VCaP (cell line): ENCODE measurements at regions not wholly inside any gene's neighbourhood (a gene's known extent, or its start where the extent isn't known, plus 50 kb on each side); places are given as distances from the start of the nearest gene placed in this dataset.
"Not testable (repeated sequence)": the region's sequence is repeated elsewhere in the genome, so short reads cannot be mapped to it uniquely, and the experiment has no call there.

Source experiments
- H3K27ac ChIP-seq: fragments of 450-650 bp; 2 replicates; pipeline ENCODE4 v1.5.1; 2017
- TF ChIP-seq, protein P1 (sequence below): fragments of 450-650 bp; conservative IDR thresholded peaks from 2 replicates; pipeline ENCODE4 v1.5.1; 2017; ENCODE audit warnings: mild to moderate bottlenecking, moderate library complexity

DNA sequence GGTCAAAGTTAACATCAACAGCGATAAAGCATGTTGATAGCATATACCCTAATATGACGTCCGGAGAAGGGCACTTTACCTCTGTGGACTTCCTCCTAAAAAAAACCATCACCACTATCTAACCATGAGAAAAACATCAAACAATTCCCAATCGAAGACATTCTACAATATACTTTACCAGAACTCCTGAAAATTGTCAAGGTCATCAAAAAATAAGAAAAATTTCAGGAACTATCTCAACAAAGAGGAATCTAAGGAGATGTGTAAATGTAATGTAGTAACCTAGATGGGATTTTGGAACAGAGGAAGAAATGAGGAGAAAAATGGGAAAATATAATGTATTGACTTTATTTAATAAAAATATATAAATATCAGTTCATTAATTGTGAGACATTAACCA, 1026.8 kb upstream of the MIR17HG start:
- TF ChIP-seq, protein P1, sequence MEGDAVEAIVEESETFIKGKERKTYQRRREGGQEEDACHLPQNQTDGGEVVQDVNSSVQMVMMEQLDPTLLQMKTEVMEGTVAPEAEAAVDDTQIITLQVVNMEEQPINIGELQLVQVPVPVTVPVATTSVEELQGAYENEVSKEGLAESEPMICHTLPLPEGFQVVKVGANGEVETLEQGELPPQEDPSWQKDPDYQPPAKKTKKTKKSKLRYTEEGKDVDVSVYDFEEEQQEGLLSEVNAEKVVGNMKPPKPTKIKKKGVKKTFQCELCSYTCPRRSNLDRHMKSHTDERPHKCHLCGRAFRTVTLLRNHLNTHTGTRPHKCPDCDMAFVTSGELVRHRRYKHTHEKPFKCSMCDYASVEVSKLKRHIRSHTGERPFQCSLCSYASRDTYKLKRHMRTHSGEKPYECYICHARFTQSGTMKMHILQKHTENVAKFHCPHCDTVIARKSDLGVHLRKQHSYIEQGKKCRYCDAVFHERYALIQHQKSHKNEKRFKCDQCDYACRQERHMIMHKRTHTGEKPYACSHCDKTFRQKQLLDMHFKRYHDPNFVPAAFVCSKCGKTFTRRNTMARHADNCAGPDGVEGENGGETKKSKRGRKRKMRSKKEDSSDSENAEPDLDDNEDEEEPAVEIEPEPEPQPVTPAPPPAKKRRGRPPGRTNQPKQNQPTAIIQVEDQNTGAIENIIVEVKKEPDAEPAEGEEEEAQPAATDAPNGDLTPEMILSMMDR: no peak
- H3K27ac ChIP-seq: no peak overlapping the region

- TF ChIP-seq, protein P1: no peak
- no peak overlapping the region for H3K27ac ChIP-seq
Observed at GRCh38 chr13:90321281-90321931, 1026.1 kb upstream of the MIR17HG start.

DNA sequence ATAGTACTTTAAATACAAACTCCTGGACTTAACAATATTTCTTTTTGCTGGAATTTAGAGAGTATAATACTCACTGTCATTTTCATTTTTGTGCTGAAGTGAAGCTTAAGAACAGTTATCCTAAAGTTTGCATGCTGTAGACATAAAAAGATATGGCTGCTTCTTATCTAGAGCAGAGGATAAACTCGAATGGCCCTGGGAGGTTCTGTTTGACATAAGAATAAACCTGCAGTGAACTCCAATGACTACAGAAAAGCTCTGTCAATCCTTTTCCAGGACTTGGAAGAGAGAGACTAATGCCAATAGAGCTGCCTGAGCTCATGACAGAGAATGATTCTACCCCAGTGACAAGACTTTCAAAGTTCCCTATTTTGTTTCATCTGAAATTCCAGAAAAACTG, 1017.8 kb upstream of the MIR17HG start:
- no peak overlapping the region for H3K27ac ChIP-seq
- TF ChIP-seq, protein P1: no peak

DNA sequence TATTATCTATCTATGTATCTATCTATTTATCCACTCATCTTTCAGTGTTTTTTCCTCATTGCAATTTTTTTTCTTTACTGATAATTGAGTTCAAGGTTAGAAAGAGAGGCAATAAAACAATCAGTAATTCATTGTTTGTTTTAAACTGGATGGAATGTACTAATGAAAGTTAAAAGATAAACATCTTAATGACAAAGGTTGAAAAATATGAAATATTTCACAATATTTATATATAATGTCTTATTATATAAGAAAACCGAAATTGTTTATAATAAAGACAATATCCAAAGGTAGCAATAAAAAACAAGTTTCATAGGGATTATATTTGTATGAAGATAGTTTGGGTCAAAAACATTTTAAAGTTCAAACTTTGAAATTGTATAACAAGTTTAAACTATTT, 1015.5 kb upstream of the MIR17HG start:
- TF ChIP-seq, protein P1: no peak
- peak overlapping the region; percentile 34; the same call in 1 of the 2 replicates for H3K27ac ChIP-seq

DNA sequence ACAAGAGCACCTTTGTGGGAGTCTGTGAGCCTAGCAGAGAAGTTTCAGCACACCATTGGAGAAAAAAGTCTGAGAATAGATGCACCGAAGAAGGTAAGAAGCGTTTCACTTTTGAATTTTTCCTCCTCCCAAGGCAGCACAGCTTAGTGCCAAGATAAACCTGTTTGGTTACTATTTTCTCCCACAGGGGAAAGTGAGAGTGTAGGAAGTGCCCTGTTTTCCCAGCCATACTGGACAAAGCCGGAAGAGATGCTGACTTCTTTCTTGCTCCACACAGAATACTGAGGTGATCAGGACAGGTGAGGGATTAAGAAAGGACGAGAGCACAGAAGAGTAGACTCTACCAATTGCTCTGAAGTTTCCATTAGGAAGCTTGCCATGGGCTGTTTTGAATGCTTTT, 1011.0 kb upstream of the MIR17HG start:
- H3K27ac ChIP-seq: peak overlapping the region; percentile 46
- TF ChIP-seq, protein P1: no peak

- not testable (repeated sequence) for H3K27ac ChIP-seq
Observed at GRCh38 chr13:90341348-90341747, 1006.1 kb upstream of the MIR17HG start.

DNA sequence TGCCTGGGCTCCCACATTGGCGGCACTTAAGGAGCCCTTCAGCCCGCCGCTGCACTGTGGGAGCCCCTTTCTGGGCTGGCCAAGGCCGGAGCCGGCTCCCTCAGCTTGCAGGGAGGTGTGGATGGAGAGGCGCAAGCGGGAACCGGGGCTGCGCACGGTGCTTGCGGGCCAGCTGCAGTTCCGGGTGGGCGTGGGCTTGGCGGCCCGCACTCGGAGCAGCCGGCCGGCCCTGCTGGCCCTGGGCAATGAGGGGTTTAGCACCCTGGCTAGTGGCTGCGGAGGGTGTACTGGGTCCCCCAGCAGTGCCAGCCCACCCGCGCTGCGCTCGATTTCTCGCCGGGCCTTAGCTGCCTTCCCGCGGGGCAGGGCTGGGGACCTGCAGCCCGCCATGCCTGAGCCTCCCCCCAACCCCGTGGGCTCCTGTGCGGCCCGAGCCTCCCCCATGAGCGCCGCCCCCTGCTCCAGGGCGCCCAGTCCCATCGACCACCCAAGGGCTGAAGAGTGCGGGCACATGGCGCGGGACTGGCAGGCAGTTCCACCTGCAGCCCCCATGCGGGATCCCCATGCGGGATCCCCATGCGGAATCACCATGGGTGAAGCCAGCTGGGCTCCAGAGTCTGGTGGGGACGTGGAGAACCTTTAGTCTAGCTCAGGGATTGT, 998.9 kb upstream of the MIR17HG start:
- H3K27ac ChIP-seq: not testable (repeated sequence)

DNA sequence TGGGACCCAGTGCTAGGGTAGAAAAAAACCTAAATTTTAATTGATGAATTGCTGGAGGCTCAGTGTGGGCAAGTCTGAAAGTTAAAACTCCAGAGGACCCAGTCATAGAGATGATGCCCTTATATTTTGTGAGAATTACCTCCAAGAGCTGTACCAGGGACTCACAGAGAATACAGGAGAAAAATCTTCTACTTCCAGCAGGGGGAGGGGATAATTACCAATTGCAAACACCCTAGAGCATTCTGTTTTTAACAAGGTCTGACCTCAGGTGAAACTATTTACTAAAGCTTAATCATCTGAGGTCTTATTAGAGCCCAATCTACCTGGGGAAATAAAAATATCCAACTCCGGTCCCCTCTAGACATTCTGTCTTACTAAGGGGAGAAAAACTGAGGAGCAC, 994.7 kb upstream of the MIR17HG start:
- H3K27ac ChIP-seq: no peak overlapping the region
- TF ChIP-seq, protein P1: no peak
